Sigmoid colon (tissue), 4 donors: ENCODE measurements at regions not wholly inside any gene's neighbourhood (a gene's known extent, or its start where the extent isn't known, plus 50 kb on each side); places are given as distances from the start of the nearest gene placed in this dataset.

Experiments
- CTCF ChIP-seq, 4 experiments: fragments of 450-650 bp in 3 of 4; fragments of 200-600 bp in 1 of 4; IDR thresholded peaks; one replicate each; pipeline ENCODE4 v1.5.1; 2016 to 2019; ENCODE audit warnings: antibody characterized with exemption in 4 of 4, mild to moderate bottlenecking in 3 of 4, moderate library complexity in 2 of 4
- EP300 ChIP-seq, 4 donors: sonication (generic); formaldehyde crosslinking; IDR thresholded peaks; one replicate each; pipeline ENCODE4 v1.6.1; 2017; ENCODE audit warnings: antibody characterized with exemption in 4 of 4

GRCh38 chr20:48471176-48471575 is 356.6 kb downstream of the PREX1 start:
- TF ChIP-seq CTCF (IDR thresholded peaks at IDR 0.05) (no peak), EP300 (IDR thresholded peaks at IDR 0.05) (no peak)
